ENCODE measurements at regions not wholly inside any gene's neighbourhood (a gene's known extent, or its start where the extent isn't known, plus 50 kb on each side); places are given as distances from the start of the nearest gene placed in this dataset.
A peak's percentile ranks its signal among the peaks of the same experiment; 100 is the strongest.
"Not testable (repeated sequence)": the region's sequence is repeated elsewhere in the genome, so short reads cannot be mapped to it uniquely, and the experiment has no call there.

DNA sequence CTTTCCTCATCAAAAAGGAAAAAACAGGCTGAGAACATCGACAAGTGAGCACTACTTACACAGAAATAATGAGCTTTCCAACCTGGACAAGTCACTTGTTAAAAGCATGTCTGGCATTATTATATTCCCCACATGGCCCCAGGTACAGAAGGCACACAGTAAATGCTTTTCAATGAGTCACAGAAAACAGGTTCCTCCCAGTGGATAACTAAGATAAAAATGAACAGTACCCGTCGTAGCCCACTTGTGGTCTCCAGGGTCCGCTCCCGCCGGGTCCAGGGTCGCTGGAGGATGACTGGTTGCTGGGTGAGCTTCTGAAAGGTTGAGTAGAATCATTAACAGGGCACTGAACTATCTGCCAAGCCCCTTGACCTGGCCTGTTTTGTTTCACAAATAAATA, 186.6 kb downstream of the SIPA1L2 start:
- no peak for DNase-seq

DNA sequence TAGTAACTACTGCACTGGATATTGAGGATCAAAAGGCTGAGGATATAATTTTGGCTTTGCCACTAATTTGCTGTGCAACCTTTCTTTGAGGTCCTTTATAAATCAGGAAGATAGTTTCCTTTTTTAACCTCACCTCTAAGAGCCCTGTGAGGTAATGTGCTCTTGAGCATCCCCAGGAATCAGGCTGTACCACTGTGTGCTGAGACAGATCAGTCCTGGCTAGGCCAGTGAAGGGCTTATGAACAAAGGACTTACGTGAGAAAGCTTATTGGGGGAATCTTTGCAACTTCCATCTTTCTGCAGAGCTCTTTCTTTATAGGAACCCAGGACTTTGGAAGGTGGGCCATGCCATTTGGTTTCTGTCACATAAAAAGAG, 188.9 kb downstream of the SIPA1L2 start:
- DNase-seq = no peak

- DNase-seq = no peak
Observed at GRCh38 chr1:232440325-232441035, 189.5 kb downstream of the SIPA1L2 start.

- DNase-seq = no peak
Observed at GRCh38 chr1:232439011-232439410, 190.9 kb downstream of the SIPA1L2 start.

- DNase-seq = no peak
Observed at GRCh38 chr1:232438476-232438875, 191.5 kb downstream of the SIPA1L2 start.

DNA sequence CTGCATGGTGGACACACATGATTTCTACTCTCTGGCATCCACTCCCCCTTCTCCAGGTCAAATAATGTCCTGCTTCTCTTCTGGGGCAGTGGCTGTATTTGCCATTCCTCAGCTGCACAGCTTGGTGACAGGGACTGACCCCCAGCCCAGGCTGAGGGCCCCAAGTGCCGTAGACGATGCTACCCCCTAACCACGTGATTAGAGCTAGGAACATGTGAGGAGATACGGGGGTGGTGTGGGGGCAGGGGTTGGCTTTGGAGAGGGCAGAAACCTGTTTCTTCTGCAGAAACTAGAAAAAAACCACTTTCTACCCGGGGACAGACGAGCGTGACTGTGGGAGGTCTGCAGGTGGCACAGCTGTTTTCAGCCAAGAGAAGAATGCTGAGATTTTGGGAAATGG, 192.4 kb downstream of the SIPA1L2 start:
- no peak for DNase-seq

GRCh38 chr1:232435729-232436128, 194.2 kb downstream of the SIPA1L2 start:
- DNase-seq = peak; percentile 60

DNA sequence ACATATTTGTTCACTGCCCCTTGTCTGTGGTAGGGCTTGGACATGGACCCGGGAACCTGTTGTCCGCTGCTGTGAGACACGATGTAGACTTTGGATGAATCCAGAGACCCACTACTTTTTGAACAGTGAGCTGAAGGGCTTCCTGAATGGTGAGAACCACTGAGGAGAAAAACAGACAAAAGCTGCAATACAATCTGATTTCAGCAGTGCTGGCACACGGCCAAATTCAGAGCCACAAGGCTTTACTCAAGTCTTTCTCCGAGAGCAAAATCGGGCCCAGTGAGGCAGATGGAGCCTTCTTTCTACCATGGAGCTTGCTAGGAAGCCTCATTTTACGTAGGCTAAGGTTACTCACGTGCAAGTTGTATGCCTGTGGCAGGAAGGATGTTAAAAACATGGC, 197.6 kb downstream of the SIPA1L2 start:
- DNase-seq = no peak

DNA sequence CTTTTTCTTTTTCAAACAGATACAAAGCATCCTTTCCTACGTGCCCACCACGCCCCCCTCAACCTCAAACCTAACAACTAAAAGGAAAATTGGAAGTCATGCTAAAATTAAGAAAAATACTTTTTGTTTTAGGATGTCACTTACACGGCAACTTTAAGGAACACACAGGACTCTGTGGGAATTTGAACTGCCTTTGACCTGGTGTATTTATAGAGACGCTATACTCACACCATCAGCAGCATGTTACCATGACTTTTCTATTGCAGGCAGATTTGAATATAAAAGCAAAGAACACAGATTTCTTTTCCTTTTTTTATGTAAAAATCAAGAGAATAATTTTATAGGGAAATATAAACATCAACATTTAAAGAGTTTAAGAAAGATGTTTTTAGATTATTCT, 198.2 kb downstream of the SIPA1L2 start:
- no peak for DNase-seq

- no peak for DNase-seq
Observed at GRCh38 chr1:232431326-232431725, 198.6 kb downstream of the SIPA1L2 start.

DNA sequence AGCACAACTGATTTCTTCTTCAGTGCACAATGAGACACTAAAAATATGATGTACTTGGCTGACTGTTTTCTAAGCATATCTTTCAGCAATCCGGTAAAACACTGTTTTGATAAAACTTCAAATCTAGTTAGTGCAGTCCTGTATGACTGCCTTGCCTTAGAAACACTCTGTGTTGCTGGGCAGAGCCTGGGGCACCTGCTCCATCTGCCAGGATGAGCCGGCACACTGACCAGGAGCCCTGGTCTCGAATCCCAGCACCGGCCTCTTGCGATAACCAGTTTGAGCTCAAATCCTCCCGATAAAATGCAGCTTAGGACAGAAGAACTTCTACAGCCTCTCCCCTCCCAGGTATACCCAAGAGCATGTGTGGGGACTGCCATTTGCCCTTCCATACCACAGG, 199.5 kb downstream of the SIPA1L2 start:
- DNase-seq = no peak

- peak; percentile 78 for DNase-seq
Observed at GRCh38 chr1:232428786-232429530, 201.0 kb downstream of the SIPA1L2 start.

GRCh38 chr1:232428036-232428645, 201.8 kb downstream of the SIPA1L2 start:
- DNase-seq = no peak

DNA sequence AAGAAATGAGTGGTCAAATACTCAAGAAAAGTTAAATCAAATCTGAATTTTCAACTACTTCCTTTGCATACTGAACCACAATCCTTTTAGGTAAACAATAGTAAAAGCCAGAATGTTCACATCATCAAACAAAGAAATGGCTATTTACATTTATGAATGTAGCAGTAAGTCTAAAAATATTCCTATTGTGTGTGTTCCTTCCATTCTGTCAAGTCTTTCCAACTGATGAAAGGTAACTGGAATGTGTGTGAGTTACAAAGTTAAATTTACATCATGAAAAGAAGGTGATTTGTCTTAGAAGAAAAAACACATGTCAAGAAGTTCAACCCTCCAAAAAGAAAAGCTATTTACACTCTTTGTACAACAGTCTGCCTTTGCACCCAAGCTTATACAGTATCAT, 203.1 kb downstream of the SIPA1L2 start:
- peak; percentile 41 for DNase-seq

DNA sequence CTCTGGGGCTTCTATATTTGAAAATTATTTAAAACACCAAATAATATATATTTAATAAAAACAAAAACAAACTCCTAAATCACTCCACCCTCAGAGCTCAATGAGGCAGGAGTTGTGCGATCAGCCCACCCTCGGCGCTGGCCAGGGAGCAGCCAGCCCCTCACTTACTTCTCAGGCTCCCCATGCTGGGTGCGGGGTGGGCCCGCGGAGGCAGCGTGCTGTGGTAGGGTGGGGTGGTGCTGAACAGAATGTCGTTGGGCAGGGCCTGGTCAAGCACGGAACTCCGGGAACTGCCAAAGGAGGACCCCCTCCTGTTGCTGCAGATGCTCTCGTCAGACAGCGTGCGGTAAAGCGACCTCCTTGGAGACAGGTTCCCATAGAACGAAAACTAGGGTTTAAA, 204.5 kb downstream of the SIPA1L2 start:
- no peak for DNase-seq

DNA sequence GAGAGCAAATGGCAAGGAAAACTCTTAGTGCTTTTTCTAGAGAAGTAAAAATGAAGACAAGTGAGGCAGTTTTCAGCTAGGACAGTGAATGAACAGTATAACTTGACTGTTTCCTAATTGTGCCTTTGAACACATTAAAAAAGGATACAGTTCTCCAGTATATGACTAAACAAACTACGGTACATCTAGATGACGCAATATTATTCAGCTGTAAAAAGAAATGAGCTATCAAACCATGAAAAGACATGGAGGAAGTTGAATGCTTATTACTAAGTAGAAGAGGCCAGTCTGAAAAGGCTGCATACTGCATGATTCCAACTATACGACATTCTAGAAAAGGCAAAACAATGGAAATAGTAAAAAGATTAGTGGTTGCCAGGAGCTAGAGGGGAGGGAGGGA, 206.3 kb downstream of the SIPA1L2 start:
- no peak for DNase-seq

GRCh38 chr1:232422898-232423297, 207.0 kb downstream of the SIPA1L2 start:
- DNase-seq = no peak

DNA sequence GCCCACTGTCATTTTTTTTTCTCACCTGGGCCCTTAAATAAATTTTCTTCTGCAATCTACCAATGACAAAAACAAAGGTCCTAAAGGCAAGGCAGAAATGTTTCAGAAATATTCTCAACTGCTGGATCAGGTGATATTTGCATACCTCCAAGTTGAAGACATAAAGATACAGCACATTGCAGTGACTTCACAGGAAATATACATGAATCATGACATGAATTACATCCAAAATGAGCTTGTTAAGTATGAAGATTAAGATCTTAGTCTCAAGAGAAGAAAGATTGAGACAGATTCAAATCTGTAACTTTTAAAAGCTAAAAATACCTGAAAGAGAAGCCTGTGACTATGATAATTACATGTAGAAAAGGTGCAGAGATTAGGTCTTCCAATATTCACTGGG, 207.8 kb downstream of the SIPA1L2 start:
- DNase-seq = no peak

GRCh38 chr1:232421143-232421796, 208.7 kb downstream of the SIPA1L2 start:
- no peak for DNase-seq

GRCh38 chr1:232417636-232418248, 212.2 kb downstream of the SIPA1L2 start:
- DNase-seq = no peak

DNA sequence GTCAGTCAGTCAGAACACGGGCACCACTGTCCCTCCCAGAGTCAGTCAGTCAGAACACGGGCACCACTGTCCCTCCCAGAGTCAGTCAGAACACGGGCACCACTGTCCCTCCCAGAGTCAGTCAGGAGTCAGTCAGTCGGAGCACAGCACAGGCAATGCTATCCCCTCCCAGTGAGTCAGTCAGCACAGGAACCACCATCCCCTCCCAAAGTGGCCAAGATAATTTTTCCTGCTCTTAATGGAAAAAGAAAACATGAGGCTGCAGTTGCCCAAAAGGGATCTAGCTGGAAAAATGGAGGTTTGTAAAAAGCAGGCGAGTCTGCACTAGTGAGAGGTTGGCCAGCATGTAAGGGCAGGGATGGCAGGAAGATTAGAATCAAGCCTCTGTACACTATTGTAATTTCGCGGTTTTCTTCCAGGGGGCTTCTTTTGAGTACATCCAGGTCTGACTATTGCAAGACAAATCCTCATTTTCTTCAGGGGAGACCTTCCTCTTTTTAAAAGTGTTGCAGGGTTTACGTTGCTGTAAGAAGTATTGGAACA, 213.8 kb downstream of the SIPA1L2 start:
- DNase-seq = peak; percentile 51

DNA sequence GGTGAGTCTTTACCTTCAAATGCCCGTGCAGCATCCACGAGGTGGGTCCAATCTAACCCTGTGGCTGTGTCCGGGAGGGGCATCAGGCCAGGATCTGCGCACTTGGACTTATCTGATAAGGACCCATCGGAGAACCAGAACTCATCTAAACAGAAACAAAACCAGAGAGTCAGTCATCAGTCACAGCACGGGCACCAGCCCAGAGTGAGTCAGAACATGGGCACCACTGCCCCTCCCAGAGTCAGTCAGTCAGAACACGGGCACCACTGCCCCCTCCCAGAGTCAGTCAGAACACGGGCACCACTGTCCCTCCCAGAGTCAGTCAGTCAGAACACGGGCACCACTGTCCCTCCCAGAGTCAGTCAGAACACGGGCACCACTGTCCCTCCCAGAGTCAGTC, 214.5 kb downstream of the SIPA1L2 start:
- DNase-seq = not testable (repeated sequence)

- no peak for DNase-seq
Observed at GRCh38 chr1:232414100-232414499, 215.8 kb downstream of the SIPA1L2 start.
